Parathyroid adenoma (tissue), 2 donors: ENCODE measurements at regions not wholly inside any gene's neighbourhood (a gene's known extent, or its start where the extent isn't known, plus 50 kb on each side); places are given as distances from the start of the nearest gene placed in this dataset.
A peak's percentile ranks its signal among the peaks of the same experiment; 100 is the strongest.

Experiments used
- H2AFZ ChIP-seq: fragments of 300-600 bp; sonication (generic); one replicate; pipeline ENCODE4 v1.7.0; 2017; ENCODE audit warnings: antibody characterized with exemption, mild to moderate bottlenecking
- H3K27ac ChIP-seq: fragments of 300-600 bp; sonication (generic); one replicate; pipeline ENCODE4 v1.7.0; 2017
- H3K27me3 ChIP-seq: fragments of 300-600 bp; sonication (generic); one replicate; pipeline ENCODE4 v1.7.0; 2017; ENCODE audit warnings: low read length; ENCODE audit not compliant: control insufficient read depth, insufficient read depth
- H3K36me3 ChIP-seq: fragments of 300-600 bp; sonication (generic); one replicate; pipeline ENCODE4 v1.7.0; 2017; ENCODE audit warnings: low read length; ENCODE audit not compliant: control insufficient read depth, insufficient read depth
- H3K4me1 ChIP-seq: fragments of 300-600 bp; sonication (generic); one replicate; pipeline ENCODE4 v1.7.0; 2017; ENCODE audit warnings: control low read depth
- H3K4me2 ChIP-seq: fragments of 300-600 bp; sonication (generic); one replicate; pipeline ENCODE4 v1.7.0; 2017; ENCODE audit warnings: low read length
- H3K4me3 ChIP-seq: fragments of 300-600 bp; sonication (generic); one replicate; pipeline ENCODE4 v1.7.0; 2017; ENCODE audit warnings: low read depth, low read length
- H3K79me2 ChIP-seq: fragments of 300-600 bp; sonication (generic); one replicate; pipeline ENCODE4 v1.7.0; 2017; ENCODE audit warnings: control low read depth
- H3K9ac ChIP-seq: fragments of 300-600 bp; sonication (generic); one replicate; pipeline ENCODE4 v1.7.0; 2017; ENCODE audit warnings: mild to moderate bottlenecking
- H3K9me3 ChIP-seq: fragments of 300-600 bp; sonication (generic); one replicate; pipeline ENCODE4 v1.7.0; 2017; ENCODE audit warnings: low read length; ENCODE audit not compliant: control insufficient read depth
- CTCF ChIP-seq: fragments of 300-600 bp; sonication (generic); IDR thresholded peaks from one replicate; pipeline ENCODE4 v1.7.0; 2017; ENCODE audit warnings: antibody characterized with exemption, mild to moderate bottlenecking
- donor health status: primary hyperparathyroidism.

- TF ChIP-seq CTCF: no peak
- Histone ChIP-seq H3K4me2 (no peak overlapping the region), H3K27ac (no peak overlapping the region), H3K9ac (no peak overlapping the region), H3K9me3 (no peaks in the 10 kb centered on the region), H2AFZ (no peak overlapping the region), H3K4me3 (no peak overlapping the region), H3K27me3 (no peaks in the 10 kb centered on the region), H3K4me1 (no peaks in the 10 kb centered on the region), H3K36me3 (no peaks in the 10 kb centered on the region), H3K79me2 (no peaks in the 10 kb centered on the region)
These were observed 151.1 kb upstream of the TWIST2 start for GRCh38 chr2:238696786-238697185.

- Histone ChIP-seq H3K79me2 (no peaks in the 10 kb centered on the region), H3K4me2 (no peak overlapping the region), H2AFZ (no peak overlapping the region), H3K27ac (no peak overlapping the region), H3K27me3 (no peaks in the 10 kb centered on the region), H3K9ac (no peak overlapping the region), H3K4me1 (no peaks in the 10 kb centered on the region), H3K36me3 (no peaks in the 10 kb centered on the region), H3K9me3 (no peaks in the 10 kb centered on the region), H3K4me3 (no peak overlapping the region)
- no peak for TF ChIP-seq CTCF
These were observed 150.5 kb upstream of the TWIST2 start for GRCh38 chr2:238697193-238698071.

GRCh38 chr2:238698072-238698352 is 149.9 kb upstream of the TWIST2 start:
- no peak overlapping the region for H3K9ac ChIP-seq
- H3K36me3 ChIP-seq: no peaks in the 10 kb centered on the region
- no peak overlapping the region for H3K4me2 ChIP-seq
- no peak overlapping the region for H2AFZ ChIP-seq
- H3K27ac ChIP-seq: no peak overlapping the region
- no peaks in the 10 kb centered on the region for H3K9me3 ChIP-seq
- H3K27me3 ChIP-seq: no peaks in the 10 kb centered on the region
- TF ChIP-seq CTCF: no peak
- no peak overlapping the region for H3K4me3 ChIP-seq
- no peaks in the 10 kb centered on the region for H3K79me2 ChIP-seq
- H3K4me1 ChIP-seq: no peaks in the 10 kb centered on the region

GRCh38 chr2:238698451-238699306 is 149.2 kb upstream of the TWIST2 start:
- H3K27ac ChIP-seq: no peak overlapping the region
- H3K36me3 ChIP-seq: no peaks in the 10 kb centered on the region
- no peaks in the 10 kb centered on the region for H3K9me3 ChIP-seq
- no peaks in the 10 kb centered on the region for H3K27me3 ChIP-seq
- H3K9ac ChIP-seq: no peak overlapping the region
- no peaks in the 10 kb centered on the region for H3K79me2 ChIP-seq
- no peaks in the 10 kb centered on the region for H3K4me1 ChIP-seq
- no peak overlapping the region for H3K4me3 ChIP-seq
- H2AFZ ChIP-seq: peak overlapping the region; percentile 28
- no peak overlapping the region for H3K4me2 ChIP-seq
- no peak for TF ChIP-seq CTCF
